ENCODE measurements at regions not wholly inside any gene's neighbourhood (a gene's known extent, or its start where the extent isn't known, plus 50 kb on each side); places are given as distances from the start of the nearest gene placed in this dataset.
"Not testable (repeated sequence)": the region's sequence is repeated elsewhere in the genome, so short reads cannot be mapped to it uniquely, and the experiment has no call there.

DNA sequence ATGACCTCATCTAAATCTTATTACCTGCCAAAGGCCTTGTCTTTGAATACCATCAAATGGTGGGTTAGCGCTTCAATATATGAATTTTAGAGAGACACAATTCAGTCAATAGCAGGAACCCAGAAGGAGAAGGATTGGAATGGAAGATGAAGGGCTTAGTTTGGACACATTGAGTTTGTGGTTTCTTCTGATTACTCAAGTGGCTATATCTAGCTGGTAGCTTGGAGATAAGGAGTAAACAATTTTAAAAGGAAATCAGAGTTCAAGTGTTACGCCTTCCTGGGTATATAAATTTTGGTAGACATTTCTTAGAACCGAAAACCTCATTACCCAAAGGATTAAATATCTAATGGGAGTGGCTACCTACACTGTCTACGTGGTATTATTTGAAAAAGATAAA, 80.2 kb downstream of the RGS2 start:
- Histone ChIP-seq H3K4me3 (ENCODE audit: low read length in 3 of 3) (no peak overlapping the region), H3K27ac (ENCODE audit: low read depth in 2 of 2, low read length in 2 of 2) (no peak overlapping the region), H3K9ac (ENCODE audit: low read length in 3 of 3) (no peak overlapping the region), H3K9me3 (ENCODE audit: control insufficient read depth in 2 of 3, insufficient read depth in 1 of 3, low read length in 3 of 3) (no peaks in the 10 kb centered on the region), H3K27me3 (ENCODE audit: control insufficient read depth, insufficient read depth, low read length) (no peaks in the 10 kb centered on the region), H3K36me3 (ENCODE audit: control insufficient read depth in 2 of 3, insufficient read depth in 3 of 3, low read length in 3 of 3) (no peaks in the 10 kb centered on the region), H3K4me1 (ENCODE audit: control insufficient read depth in 2 of 3, insufficient read depth in 2 of 3, low read depth in 1 of 3, low read length in 3 of 3) (no peaks in the 10 kb centered on the region)
- intact Hi-C loops (cut with DNase I): no loop called here
- TF ChIP-seq, protein P1, sequence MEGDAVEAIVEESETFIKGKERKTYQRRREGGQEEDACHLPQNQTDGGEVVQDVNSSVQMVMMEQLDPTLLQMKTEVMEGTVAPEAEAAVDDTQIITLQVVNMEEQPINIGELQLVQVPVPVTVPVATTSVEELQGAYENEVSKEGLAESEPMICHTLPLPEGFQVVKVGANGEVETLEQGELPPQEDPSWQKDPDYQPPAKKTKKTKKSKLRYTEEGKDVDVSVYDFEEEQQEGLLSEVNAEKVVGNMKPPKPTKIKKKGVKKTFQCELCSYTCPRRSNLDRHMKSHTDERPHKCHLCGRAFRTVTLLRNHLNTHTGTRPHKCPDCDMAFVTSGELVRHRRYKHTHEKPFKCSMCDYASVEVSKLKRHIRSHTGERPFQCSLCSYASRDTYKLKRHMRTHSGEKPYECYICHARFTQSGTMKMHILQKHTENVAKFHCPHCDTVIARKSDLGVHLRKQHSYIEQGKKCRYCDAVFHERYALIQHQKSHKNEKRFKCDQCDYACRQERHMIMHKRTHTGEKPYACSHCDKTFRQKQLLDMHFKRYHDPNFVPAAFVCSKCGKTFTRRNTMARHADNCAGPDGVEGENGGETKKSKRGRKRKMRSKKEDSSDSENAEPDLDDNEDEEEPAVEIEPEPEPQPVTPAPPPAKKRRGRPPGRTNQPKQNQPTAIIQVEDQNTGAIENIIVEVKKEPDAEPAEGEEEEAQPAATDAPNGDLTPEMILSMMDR (IDR thresholded peaks at IDR 0.05; ENCODE audit: borderline replicate concordance, extremely low read depth, insufficient read depth): no peak
- no peak for DNase-seq
- FAIRE-seq: no peak

DNA sequence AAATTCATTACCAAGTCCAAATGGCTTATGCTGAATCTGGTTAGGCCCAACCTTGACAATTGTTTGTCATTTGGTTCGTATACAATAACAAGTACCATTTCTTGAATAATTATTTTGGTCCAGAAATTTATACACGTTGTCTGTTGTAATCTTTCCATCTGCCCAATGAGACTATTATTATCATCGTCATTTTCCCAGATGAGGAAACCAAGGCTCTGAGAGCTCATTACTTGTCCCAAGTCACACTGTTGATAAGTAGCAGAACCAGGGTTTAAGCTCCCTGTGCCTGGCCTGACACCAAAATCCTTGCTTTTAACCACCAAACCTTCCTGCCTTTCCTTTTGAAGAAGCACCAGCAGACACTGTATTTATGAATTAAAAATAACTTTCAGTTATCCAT, 81.3 kb downstream of the RGS2 start:
- no peaks in the 10 kb centered on the region for H3K4me1 ChIP-seq (ENCODE audit: control insufficient read depth in 2 of 3, insufficient read depth in 2 of 3, low read depth in 1 of 3, low read length in 3 of 3)
- H3K9me3 ChIP-seq (ENCODE audit: control insufficient read depth in 2 of 3, insufficient read depth in 1 of 3, low read length in 3 of 3): no peaks in the 10 kb centered on the region
- TF ChIP-seq, protein P1 (IDR thresholded peaks at IDR 0.05; ENCODE audit: borderline replicate concordance, extremely low read depth, insufficient read depth): no peak
- H3K9ac ChIP-seq (ENCODE audit: low read length in 3 of 3): no peak overlapping the region
- H3K36me3 ChIP-seq (ENCODE audit: control insufficient read depth in 2 of 3, insufficient read depth in 3 of 3, low read length in 3 of 3): no peaks in the 10 kb centered on the region
- no peak overlapping the region for H3K4me3 ChIP-seq (ENCODE audit: low read length in 3 of 3)
- H3K27me3 ChIP-seq (ENCODE audit: control insufficient read depth, insufficient read depth, low read length): no peaks in the 10 kb centered on the region
- H3K27ac ChIP-seq (ENCODE audit: low read depth in 2 of 2, low read length in 2 of 2): no peak overlapping the region
- intact Hi-C loops (cut with DNase I): no loop called here
- FAIRE-seq (no peak), DNase-seq (no peak)

DNA sequence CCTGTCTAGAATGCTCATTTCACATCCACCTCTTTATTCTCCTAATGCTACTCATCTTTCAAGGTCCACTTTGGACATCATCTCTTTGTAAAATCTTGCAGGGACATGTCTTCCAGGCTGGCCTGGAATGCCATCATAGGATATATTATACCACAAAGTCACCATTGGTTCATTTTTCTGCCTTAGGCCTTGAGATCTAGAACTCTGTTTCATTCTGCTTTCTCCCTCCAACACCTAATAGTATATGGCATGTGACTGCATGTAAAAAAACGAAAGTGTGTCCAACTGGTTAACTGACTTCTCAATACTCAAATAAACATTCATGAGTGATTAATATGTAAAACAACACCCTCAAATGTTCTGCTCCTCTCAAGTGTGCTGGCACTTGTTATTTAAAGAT, 84.1 kb downstream of the RGS2 start:
- no peak for DNase-seq
- Histone ChIP-seq H3K9ac (ENCODE audit: low read length in 3 of 3) (no peak overlapping the region), H3K27me3 (ENCODE audit: control insufficient read depth, insufficient read depth, low read length) (no peaks in the 10 kb centered on the region), H3K4me3 (ENCODE audit: low read length in 3 of 3) (no peak overlapping the region), H3K4me1 (ENCODE audit: control insufficient read depth in 2 of 3, insufficient read depth in 2 of 3, low read depth in 1 of 3, low read length in 3 of 3) (no peaks in the 10 kb centered on the region), H3K27ac (ENCODE audit: low read depth in 2 of 2, low read length in 2 of 2) (no peak overlapping the region), H3K9me3 (ENCODE audit: control insufficient read depth in 2 of 3, insufficient read depth in 1 of 3, low read length in 3 of 3) (no peaks in the 10 kb centered on the region), H3K36me3 (ENCODE audit: control insufficient read depth in 2 of 3, insufficient read depth in 3 of 3, low read length in 3 of 3) (no peaks in the 10 kb centered on the region)
- FAIRE-seq: no peak
- intact Hi-C loops (cut with DNase I): no loop called here
- TF ChIP-seq, protein P1 (IDR thresholded peaks at IDR 0.05; ENCODE audit: borderline replicate concordance, extremely low read depth, insufficient read depth): no peak

DNA sequence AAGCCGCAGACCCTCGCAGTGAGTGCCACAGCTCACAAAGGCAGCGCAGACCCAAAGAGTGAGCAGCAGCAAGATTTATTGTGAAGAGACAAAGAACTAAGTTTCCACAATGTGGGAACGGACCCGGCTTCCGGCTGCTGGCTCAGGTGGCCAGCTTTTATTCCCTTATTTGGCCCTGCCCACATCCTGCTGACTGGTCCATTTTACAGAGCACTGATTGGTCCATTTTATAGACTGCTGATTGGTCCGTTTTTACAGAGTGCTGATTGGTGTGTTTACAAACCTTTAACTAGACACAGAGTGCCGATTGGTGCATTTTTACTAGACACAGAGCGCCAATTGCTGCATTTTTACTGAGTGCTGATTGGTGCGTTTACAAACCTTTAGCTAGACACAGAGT, 86.6 kb downstream of the RGS2 start:
- intact Hi-C loops (cut with DNase I); H3K27me3 ChIP-seq (ENCODE audit: control insufficient read depth, insufficient read depth, low read length); H3K36me3 ChIP-seq (ENCODE audit: control insufficient read depth in 2 of 3, insufficient read depth in 3 of 3, low read length in 3 of 3); DNase-seq; FAIRE-seq; H3K9ac ChIP-seq (ENCODE audit: low read length in 3 of 3); H3K4me1 ChIP-seq (ENCODE audit: control insufficient read depth in 2 of 3, insufficient read depth in 2 of 3, low read depth in 1 of 3, low read length in 3 of 3); H3K9me3 ChIP-seq (ENCODE audit: control insufficient read depth in 2 of 3, insufficient read depth in 1 of 3, low read length in 3 of 3); H3K4me3 ChIP-seq (ENCODE audit: low read length in 3 of 3); H3K27ac ChIP-seq (ENCODE audit: low read depth in 2 of 2, low read length in 2 of 2): not testable (repeated sequence)

Measured in kidney (tissue), 13 donors.